C4-2B (cell line): ENCODE measurements at regions not wholly inside any gene's neighbourhood (a gene's known extent, or its start where the extent isn't known, plus 50 kb on each side); places are given as distances from the start of the nearest gene placed in this dataset.

Experiments used
- H3K27ac ChIP-seq: fragments of 450-650 bp; 2 replicates; pipeline ENCODE4 v1.5.1; 2017
- ZFX ChIP-seq: fragments of 450-650 bp; IDR thresholded peaks from 2 replicates; pipeline ENCODE4 v1.6.1; 2017
- TF ChIP-seq, protein P1 (sequence below): fragments of 450-650 bp; conservative IDR thresholded peaks from 2 replicates; pipeline ENCODE4 v1.5.1; 2017; ENCODE audit warnings: mild to moderate bottlenecking

DNA sequence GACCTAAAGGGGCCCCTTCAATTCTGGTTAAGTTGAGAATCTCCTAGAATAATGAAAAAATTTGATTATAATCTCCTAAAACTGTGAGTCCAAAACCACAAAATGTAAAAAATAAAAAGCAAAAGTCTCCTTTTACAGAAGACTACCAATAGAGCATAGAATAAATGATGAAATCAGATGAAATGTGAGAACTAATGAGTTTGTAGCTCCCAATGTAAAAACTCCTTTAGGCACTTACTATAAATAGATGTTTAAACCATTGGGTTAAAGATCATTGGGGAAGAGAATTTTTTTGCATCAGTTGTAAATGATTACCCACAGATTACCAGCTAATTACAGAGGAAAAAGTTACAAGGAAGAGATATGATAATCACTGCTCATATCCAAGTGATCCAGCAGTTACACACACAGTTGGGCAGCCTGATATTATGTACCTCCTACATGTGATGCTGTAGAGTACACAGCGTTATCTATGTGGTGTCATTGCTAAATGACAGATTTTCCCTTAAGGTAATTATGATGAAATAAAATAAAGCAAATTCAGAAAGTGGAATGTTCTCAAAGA lies 282.7 kb upstream of the SEMA3D start:
- H3K27ac ChIP-seq, result no peak overlapping the region
- no peak for TF ChIP-seq ZFX
- TF ChIP-seq, protein P1, sequence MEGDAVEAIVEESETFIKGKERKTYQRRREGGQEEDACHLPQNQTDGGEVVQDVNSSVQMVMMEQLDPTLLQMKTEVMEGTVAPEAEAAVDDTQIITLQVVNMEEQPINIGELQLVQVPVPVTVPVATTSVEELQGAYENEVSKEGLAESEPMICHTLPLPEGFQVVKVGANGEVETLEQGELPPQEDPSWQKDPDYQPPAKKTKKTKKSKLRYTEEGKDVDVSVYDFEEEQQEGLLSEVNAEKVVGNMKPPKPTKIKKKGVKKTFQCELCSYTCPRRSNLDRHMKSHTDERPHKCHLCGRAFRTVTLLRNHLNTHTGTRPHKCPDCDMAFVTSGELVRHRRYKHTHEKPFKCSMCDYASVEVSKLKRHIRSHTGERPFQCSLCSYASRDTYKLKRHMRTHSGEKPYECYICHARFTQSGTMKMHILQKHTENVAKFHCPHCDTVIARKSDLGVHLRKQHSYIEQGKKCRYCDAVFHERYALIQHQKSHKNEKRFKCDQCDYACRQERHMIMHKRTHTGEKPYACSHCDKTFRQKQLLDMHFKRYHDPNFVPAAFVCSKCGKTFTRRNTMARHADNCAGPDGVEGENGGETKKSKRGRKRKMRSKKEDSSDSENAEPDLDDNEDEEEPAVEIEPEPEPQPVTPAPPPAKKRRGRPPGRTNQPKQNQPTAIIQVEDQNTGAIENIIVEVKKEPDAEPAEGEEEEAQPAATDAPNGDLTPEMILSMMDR, result no peak

- no peak overlapping the region for H3K27ac ChIP-seq
- TF ChIP-seq, protein P1, result peak; percentile 61
- TF ChIP-seq ZFX, result no peak
Observed at GRCh38 chr7:85464042-85464651, 277.3 kb upstream of the SEMA3D start.

DNA sequence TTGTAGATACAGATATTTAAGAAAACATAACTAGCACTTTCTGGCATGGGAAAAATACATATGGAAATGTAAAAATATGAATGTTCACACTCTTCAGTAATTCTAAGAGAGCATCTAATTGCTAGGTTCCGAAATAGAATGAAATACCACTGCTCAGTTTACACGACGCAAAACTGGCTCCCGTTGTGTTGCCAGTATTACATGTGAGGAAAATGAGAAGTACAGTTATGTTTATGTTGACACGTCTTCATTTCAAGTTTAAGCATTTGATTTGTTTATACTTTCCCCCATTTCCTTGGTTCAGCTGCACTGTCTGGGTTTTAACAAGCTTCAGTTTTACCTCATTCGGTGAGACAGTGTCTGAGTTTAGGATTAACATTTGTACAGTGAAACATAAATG lies 275.8 kb upstream of the SEMA3D start:
- H3K27ac ChIP-seq, result no peak overlapping the region
- no peak for TF ChIP-seq ZFX
- TF ChIP-seq, protein P1, result no peak

GRCh38 chr7:85457911-85458310 lies 271.1 kb upstream of the SEMA3D start:
- no peak overlapping the region for H3K27ac ChIP-seq
- TF ChIP-seq, protein P1, result no peak

DNA sequence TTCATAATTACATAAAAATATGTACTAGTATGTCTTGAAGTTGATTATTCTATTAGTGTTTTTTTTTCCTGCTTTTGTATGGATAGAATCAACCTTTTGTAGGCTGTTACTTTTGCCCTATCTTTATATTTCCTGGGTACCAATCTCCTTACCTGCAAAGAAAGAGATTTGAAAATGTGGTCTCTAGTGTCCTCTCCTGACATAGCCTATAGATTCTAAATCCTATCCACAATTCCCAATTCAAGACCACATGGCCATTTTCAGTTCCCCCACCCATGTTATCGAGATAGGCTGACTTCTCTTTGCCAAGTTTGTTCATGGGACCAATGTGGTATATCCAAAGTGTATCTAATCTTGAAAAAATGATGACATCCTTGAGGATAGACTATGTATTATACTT lies 269.4 kb upstream of the SEMA3D start:
- no peak for TF ChIP-seq ZFX
- TF ChIP-seq, protein P1, result peak; percentile 25; the same call in 1 of the 2 replicates
- no peak overlapping the region for H3K27ac ChIP-seq

DNA sequence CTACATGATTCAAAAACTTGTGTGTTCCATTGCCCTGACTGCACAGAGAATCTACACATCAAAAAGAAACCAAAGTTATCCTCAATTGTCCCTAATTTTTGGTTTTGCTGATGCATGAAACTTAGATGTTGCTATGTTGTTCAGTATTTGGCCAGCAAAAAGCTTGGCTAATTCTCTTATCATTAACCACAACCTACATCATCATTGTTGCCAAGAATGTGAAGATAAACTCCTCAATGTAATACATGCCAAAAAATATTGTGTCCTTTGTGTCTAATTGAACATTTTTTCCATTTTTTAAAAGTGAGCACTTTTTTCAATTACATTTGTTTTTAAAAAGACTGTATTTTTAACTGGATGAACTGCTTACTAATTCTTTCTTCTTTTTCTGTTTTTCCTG lies 268.0 kb upstream of the SEMA3D start:
- TF ChIP-seq, protein P1, result no peak
- TF ChIP-seq ZFX, result no peak

GRCh38 chr7:85452674-85453073 lies 265.8 kb upstream of the SEMA3D start:
- H3K27ac ChIP-seq, result no peak overlapping the region
- no peak for TF ChIP-seq ZFX
- TF ChIP-seq, protein P1, result no peak

More for the DNA sequence above, 268.0 kb upstream of the SEMA3D start:
- no peak overlapping the region for H3K27ac ChIP-seq
